GM19397 (cell line): ENCODE measurements at regions not wholly inside any gene's neighbourhood (a gene's known extent, or its start where the extent isn't known, plus 50 kb on each side); places are given as distances from the start of the nearest gene placed in this dataset.
A peak's percentile ranks its signal among the peaks of the same experiment; 100 is the strongest.
"Not testable (repeated sequence)": the region's sequence is repeated elsewhere in the genome, so short reads cannot be mapped to it uniquely, and the experiment has no call there.

Source experiments
- ATAC-seq: cut with Tn5 transposase; IDR thresholded peaks from one replicate; pipeline ENCODE4 v1.9.1; 2021; ENCODE audit warnings: mild to moderate bottlenecking, moderate library complexity; ENCODE audit not compliant: unreplicated experiment

DNA sequence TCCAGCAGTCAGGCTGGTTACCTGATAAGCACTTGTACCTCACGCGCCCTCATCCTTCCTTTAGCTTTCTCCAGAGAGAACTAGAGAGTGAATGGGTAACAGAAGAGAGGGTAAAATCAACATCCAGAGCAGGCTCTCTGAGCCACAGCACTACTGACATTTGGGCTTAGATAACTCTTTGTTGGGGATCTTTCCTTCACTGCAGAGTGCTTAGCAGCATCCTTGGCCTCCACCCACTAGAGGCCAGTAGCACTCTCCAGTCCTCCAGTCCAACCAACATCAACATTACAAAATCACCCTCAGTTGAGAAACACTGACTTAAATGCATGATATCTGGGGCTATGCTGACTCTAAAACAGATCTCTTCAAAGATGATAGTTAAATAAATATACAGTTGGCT lies 220.7 kb downstream of the TACR3 start:
- ATAC-seq = no peak

DNA sequence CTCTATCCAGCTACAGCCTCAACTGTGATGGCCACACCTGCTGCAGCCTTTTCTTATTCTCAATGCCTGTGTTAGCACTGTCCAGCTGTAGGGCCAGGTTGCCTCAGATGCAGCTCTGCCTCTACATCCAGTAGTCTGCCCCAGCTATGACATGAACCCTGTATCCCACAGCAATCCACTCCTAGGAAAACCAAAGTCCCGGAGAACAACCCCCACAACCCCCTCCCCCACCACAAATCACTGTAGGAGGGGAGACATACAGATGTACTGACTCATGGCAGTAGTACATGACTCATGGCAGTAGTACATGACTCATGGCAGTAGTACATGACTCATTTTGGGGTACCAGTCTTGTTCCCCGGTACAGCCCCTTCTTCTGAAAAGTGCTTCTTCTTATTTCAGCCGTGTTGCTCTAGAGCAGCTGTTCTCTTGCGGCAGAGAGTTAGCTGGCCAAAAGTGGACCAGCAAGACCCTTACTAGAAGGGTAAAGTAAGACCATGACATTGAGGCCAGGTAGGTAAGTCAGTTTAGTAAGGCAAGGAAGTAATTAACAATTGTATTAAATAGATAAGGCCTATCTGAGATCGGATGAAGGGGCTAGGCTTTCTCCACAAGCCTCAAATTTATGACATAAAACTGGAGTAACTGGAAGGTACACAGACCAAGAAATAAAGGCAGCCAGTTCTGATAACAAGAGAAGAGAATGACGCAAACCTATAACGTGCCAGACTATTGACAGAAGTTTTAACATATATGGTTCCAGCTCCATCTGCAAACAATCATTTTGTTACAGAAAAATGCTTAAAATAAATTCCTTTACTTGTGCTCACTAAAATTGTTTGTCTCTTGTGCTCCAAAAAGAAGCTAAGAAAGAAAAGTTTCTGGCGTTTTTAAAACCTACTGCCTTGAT lies 221.4 kb downstream of the TACR3 start:
- peak; percentile 77 for ATAC-seq

DNA sequence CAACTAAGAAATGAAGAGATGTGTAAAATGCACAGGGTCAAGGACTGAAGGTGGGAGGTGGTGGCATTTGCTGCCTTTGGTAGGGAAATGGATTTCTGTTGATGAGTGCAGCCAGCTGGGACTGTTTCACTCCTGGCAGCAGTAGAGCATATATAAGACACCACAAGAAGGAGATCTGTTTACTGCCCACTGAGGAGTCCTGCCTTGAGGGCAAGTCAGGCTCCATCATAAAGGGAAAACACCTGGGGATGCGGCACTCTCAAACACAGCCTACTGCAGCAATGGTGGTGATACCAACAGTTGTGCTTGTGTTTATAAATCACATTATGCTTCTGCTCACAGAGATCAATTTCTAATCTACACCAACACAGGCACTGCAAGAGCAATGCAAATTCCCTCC lies 222.1 kb downstream of the TACR3 start:
- ATAC-seq = peak; percentile 37

DNA sequence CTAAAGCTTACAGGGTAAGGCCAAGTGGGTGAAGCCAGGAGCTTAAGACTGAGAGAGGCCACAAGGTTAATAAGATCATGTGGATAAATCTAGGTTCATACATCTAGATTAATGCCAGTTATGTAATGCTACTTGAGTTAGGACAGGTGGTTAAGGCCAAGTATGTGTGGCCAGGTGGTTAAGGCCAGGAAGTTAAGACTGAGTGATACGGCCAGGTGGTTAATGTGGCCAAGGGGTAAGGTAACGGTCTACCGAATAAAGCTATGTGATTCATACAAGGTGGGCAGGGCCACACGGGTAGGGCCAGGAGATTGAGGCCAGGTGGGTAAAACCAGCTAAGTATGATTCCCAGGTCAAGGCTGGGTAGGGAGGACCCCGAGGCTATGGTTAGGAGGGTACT lies 223.0 kb downstream of the TACR3 start:
- ATAC-seq = peak; percentile 29

DNA sequence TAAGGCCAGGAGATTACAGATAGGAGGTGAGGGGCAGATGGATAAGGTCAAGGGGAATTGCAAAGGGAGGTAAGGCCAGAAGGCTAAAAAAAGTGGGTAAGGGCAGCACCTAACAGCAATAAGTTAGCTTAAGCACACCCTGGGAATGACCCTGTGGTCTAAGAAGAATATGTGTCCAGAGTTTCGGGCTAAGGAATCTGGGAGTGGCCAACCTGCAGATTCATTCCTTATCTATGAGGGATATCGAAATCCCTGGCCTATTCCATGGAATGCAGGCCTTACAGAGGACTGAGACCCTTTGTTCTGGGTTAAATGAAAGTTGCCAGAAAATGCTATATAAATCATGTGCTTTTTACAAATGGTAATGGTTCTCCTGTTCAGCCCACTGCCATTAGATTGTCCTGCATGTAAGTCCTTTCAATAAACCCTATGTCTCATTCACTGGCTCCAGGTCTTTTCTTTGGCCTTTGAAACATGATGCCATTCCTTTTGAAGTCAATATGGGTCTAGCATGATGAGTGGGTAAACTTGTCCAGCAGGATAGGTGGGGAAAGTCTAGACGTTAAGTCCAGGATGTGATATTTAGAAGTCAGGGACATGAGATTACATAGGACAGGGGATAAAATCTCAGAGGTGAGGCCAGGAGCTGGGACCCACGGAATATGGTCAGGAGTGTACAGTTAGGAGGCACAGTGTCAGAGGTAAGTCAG lies 226.2 kb downstream of the TACR3 start:
- ATAC-seq = no peak

DNA sequence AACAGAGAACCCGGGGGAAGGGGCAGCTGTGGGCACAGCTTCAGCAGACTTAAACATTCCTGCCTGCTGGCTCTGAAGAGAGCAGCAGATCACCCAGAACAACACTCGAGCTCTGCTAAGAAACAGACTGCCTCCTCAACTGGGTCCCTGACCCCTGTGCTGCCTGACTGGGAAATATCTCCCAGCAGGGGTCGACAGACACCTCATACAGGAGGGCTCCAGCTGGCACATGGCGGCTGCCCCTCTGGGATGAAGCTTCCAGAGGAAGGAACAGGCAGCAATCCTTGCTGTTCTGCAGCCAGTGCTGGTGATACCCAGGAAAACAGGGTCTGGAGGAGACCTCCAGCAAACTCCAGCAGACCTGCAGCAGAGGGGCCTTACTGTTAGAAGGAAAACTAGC lies 234.5 kb downstream of the TACR3 start:
- ATAC-seq = not testable (repeated sequence)

DNA sequence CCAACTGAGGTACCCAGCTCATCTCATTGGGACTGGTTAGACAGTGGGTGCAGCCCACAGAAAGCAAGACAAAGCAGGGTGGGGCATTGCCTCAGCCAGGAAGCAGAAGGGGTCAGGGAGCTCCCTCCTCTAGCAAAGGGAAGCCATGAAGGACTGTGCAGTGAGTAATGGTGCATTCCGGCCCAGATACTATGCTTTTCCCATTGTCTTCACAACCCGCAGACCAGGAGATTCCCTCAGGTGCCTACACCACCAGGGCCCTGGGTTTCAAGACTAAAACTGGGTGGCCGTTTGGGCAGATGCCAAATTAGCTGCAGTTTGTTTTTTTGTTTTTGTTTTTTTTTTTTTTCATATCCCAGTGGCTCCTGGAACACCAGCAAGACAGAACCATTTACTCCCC lies 235.3 kb downstream of the TACR3 start:
- ATAC-seq = no peak

DNA sequence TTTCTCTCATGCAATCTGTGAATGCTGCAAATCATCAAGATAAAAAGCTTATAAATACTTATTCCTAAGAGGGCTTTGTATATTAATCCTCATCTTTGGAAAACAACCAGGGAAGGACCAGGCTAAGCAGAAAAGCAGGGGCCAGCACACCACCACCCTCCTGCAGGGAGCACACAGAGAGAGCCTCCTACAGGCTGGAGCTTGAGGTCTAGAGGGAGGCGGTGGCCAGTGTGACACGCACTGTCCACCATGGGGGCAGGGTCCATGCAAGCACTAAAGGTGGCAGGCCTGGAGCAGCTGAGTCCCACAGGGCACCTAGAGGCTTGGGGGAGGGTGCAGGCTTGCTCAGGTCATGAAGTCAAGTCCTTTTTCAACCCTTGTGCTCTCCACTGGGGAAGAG lies 236.9 kb downstream of the TACR3 start:
- no peak for ATAC-seq

DNA sequence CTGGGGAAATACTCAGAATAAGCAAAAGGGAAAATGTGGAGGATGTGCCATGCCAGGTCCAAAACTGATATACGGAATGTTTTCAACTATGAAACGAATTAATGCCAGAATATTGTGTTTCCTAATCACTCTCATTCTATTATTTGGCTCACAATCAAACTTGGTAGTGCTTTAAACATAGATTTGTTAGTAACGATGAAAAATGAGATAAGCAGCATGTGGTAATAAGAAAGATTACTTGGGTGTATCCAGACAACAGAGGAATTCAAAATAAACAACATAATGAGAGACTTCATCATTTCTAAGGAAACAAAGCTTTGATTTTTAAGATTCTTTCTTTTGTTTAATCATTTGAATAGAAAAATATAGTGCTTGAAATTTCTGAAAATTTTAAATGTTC lies 237.3 kb downstream of the TACR3 start:
- ATAC-seq = no peak

DNA sequence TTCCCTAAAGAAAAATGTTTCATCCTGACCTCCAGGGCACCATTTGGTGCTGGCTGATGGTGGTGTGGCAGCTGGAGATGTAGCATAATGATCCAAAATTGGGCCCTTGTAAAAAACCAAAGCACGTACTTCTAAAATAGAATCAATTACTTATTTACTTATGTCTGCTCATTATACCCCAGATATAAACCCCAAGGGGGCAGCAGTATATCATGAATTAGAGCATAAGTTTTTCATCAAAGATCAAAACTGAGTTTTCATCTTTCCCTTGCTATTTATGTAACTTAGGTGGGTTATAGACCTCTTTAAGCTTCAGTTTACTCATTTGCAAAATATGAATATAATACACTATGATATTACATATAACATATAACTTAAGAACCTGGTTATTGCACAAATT lies 241.1 kb downstream of the TACR3 start:
- ATAC-seq = no peak

DNA sequence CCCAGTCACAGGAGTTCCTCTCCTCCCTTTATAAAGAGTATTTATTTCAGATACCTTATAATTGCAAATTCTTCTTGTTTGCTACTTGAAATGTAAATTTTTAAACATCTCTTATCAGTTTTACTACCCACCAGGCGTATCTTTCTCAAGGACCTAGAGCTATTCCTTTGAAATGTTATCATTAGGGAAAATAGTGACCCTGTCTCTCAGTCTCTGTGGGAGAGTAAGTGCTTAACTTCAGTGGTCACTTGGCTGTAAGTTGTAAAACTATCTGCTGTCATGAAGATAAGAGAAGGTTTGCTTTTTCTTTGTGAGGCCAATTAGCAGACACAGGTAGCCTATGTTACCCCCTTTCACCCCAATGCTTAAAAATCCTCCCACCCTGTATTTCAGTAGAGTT lies 241.6 kb downstream of the TACR3 start:
- no peak for ATAC-seq

DNA sequence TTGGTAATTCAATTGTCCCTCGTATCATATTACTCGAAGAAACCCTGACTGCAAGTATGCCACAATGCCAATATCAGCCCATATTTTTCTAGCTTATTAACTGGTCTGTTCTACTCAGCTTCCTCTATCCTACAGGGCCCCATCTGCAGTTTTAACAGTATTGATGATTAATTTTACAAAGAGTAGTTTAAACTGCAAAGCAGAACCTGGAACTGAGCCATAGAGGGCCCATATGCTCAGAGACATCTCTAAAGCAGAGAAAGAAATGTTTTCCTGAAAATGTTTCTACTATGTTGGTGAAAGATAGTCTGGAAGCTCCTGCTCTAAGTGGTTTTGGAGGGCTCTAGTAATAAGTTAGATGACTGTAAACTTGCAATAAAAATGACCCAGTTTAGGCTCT lies 259.4 kb upstream of the CENPE start:
- no peak for ATAC-seq

DNA sequence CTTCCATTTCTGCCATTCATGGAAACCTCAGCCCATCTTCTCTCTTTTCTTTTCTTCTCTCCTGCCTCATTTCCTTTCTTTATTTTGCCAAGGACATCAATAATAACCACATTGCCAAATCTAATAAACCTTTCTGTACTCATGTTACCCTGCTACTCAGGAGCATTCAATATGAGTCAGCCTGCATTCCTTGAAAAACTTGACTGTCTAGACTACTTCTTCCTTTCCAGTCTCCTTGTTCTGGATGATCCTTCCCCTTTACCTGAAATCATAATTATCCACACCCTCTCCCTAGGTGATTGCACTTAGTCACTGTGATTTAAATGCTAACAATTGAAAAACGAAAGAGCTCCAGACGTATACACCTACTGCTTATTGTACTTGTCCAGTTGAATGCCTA lies 253.2 kb upstream of the CENPE start:
- ATAC-seq = no peak

DNA sequence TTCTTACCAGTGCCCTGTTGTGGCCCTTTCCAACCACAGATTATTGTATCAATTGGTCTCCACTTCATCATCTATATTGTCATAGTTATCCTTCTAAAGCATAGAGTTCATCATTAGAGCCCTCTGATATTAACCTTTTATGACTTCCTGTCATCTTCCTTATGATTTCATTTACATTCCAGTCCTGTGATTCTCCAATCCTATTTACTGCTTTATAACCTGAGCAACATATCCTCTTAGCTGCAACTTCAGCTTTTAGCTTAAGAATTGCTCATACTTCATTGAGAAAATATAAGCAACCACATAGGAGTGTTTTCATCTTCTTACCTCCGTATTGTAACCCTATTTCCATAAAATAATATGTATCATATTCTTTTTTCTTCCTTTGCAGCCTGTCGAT lies 252.6 kb upstream of the CENPE start:
- ATAC-seq = no peak

DNA sequence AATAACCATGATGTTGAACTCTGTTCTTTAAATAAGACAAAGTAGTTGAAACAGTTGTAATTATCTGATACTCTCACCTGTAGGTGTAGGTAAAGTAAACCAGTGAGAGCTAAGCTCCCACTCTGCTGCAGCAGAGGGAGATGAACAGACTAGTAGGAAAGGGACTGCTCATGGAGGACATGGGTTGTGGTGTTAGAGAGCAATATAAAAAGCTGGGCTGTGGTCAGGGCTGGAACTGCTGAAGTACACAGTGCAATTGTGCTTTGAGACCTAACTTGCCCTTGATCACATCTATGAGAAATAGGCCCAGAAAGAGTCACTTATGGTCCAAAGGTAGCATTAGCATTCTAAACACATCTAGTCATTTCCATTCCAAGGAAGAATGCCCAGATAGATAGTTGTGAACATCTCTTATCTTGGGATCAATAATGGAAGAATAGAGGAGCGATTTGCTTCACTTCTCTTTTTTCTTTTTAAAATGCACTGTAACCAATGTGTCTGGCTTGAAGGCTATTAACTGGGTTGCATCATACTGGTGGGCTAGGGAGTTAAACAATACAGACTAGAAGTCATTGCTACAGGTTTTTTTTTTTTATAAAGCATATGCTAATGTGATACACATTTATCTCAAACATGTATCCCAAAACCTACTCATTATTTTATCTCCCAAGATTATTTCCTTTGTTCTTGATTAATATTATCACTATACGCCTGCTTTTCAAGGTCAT lies 251.3 kb upstream of the CENPE start:
- no peak for ATAC-seq

DNA sequence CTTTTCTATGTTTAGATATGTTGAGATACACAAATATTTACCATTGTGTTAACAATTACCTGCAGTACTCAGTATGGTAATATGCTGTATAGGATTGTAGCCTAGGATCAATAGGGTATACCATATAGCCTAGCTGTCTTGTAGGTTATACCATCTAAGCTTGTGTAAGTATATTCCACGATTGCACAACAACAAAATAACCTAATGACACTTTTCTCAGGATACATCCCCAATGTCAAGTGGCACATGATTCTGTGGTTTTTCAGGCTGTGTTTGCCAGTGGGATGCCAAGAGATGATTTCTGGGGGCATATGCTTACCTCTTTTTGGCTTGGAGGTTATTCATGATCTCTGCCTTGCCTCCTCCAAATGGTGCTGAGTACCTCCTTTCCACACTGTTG lies 247.2 kb upstream of the CENPE start:
- no peak for ATAC-seq

DNA sequence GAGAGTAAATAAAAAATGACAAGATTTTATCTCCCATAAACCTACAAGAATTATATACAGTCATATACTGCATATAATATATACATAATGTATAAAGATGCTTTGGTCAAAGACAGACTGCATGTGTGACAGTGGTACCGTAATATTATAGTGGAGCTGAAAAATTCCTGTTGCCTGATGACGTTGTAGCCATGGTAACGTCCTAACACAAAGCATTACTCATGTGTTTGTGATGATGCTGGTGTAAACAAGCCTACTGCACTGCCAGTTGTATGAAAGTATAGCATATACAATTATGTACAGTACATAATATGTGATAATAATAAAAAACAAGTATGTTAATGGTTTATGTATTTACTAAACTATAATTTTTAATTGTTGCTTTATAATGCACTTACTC lies 245.2 kb upstream of the CENPE start:
- no peak for ATAC-seq

DNA sequence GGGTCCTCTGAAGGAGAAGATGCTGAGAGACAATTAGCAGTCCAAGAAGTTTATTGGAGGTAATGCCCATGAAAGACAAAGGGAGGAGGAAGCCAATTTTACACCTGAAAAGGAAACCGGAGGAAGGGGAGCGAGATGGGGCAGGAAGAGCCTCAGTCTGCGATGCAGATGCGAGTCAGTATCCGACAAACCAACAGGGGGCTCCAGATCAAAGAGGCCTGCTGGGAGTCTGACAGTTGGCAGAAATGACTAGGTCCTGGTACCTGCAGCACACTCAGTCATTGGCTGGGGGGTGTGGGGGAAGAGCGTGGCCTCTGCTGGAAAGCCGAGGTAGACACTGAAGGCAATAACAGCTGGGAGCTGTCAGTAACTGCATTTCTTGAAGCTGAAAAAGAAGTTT lies 231.1 kb upstream of the CENPE start:
- ATAC-seq = peak; percentile 64

DNA sequence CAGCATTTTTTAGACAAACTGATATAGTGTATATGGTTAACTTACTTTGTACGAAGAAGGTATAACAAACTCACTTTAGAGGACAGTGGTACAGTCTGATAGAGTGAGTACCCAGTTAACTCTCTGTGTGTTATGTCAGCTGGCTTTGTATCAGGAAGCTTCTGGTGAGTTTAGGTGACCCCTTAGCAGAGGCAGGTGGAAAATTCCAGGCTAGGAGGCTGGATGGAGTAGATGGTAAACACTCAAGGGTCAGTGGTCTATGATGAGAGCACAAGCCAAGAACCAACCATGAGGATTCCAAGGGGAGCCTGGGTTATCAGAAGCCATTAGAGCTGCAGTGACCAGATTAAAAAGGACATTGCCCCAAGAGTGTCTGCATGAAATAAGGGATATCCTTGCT lies 227.3 kb upstream of the CENPE start:
- no peak for ATAC-seq

DNA sequence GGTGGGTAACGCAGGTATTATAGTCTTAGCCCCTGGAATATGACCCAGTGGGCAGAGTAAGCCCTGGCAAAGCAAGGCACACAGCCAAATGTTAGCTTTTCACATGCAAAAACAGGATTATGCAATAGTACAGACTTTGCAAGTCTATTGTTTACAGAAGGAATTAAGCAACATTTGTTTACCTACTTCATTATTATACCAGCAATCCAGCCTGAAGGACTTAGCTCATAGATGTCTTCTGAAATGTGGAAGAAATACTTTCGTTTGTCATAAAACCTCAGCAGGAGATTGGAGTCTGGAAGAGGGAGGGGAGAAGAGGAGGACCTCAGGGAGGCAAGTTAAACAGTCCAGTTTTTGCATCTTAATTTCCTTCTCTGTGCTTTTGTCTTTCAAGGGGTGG lies 226.7 kb upstream of the CENPE start:
- no peak for ATAC-seq

DNA sequence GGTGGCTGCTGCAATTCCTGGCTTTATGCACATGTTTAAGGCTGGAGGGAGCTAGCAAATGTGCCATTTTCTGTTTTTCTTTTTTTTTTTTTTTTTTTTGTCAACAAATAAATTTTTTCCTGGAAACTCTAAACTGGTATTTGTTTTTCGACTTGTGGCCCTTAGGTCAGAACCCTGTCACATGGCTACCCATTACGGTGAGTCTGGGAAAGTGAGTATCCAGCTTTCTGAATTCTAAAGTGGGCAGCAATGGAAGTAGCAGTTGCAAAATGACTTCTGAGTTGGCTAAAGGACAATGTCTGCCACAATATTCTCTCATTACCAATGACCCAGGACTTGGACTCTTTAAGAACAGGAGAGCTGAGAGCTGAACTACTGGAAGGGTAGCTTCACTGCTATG lies 225.1 kb upstream of the CENPE start:
- no peak for ATAC-seq
